Choroid plexus epithelial cell (primary cell): ENCODE measurements at regions not wholly inside any gene's neighbourhood (a gene's known extent, or its start where the extent isn't known, plus 50 kb on each side); places are given as distances from the start of the nearest gene placed in this dataset.

Experiments used
- DNase-seq: peaks from one replicate; pipeline ENCODE4 v3.0.0-alpha.2; 2010; ENCODE audit warnings: low read depth
- H3K4me3 ChIP-seq: 2 replicates; pipeline ENCODE4 v1.5.1; 2011; ENCODE audit warnings: low read depth, mild to moderate bottlenecking, control low read depth, low read length, moderate library complexity
- TF ChIP-seq, protein P1 (sequence below): conservative IDR thresholded peaks from 2 replicates; pipeline ENCODE4 v1.5.1; 2011; ENCODE audit warnings: low read depth, mild to moderate bottlenecking, control low read depth, inconsistent platforms, low read length, moderate library complexity

DNA sequence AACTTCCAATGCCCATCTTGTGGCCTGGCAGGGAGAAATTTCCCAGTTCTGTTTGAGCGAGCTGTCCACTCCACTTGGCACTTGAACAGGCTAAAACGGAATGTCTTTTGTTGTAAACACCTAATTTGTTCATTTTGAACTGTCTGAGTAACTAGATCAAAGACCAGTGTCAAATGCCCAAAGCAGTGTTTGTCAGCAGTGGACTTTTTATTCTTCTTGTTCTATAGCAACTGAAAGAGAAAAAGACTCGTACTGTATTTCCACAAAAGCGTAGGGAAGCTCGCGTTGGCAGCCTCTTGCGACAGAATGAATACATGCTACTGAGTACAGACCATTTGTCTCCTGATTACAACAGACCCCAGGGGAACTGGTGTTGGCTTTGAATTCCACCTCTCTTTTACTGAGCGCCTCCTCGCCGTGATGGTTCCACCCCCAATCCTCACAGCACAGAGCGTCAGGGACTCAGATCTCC is 601.8 kb upstream of the ZNF608 start:
- DNase-seq, result peak; percentile 36
- H3K4me3 ChIP-seq, result no peak overlapping the region
- TF ChIP-seq, protein P1, sequence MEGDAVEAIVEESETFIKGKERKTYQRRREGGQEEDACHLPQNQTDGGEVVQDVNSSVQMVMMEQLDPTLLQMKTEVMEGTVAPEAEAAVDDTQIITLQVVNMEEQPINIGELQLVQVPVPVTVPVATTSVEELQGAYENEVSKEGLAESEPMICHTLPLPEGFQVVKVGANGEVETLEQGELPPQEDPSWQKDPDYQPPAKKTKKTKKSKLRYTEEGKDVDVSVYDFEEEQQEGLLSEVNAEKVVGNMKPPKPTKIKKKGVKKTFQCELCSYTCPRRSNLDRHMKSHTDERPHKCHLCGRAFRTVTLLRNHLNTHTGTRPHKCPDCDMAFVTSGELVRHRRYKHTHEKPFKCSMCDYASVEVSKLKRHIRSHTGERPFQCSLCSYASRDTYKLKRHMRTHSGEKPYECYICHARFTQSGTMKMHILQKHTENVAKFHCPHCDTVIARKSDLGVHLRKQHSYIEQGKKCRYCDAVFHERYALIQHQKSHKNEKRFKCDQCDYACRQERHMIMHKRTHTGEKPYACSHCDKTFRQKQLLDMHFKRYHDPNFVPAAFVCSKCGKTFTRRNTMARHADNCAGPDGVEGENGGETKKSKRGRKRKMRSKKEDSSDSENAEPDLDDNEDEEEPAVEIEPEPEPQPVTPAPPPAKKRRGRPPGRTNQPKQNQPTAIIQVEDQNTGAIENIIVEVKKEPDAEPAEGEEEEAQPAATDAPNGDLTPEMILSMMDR, result no peak

DNA sequence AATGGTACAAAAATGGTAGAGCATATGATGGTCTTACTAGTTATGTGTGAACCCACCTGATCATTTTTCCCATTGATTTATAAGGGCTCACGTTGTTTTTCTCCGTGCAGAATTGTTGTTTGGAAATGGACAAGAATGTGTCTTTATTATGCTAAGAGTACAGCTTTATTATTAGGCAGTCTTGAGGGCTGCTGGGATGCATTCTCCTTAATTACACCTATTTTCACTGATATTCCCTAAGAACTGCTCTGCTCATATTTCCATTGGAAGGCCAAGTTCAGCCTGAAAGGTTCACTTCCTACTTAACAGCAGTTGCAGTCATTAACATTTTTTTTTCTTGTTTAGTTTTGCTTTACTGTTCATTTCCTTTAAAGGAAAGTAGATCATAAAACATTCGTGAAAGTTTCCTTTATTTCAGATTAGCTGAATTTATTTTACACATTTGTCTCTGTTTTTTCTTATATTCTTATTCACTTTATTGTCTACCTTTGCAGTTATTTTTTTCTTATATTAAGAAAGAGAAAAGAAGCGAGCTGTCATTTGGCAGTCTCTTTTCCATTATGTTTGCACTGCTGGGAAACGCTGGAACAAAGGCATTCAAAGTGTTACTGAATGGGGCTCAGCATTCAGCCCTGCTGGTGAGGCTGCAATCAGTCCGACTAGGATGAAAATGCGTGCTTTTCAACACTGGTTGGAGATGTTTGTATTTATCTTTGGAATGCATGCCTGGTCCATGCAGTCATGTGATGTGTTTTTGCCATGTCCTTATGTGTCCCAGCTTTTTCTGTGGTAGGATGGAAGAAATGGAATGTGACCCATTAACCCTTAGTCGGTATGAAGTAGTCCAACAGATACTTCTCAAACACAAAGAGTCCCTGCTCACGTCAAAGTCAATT is 602.7 kb upstream of the ZNF608 start:
- no peak overlapping the region for H3K4me3 ChIP-seq
- peak; percentile 69 for DNase-seq
- TF ChIP-seq, protein P1, result peak; percentile 40

DNA sequence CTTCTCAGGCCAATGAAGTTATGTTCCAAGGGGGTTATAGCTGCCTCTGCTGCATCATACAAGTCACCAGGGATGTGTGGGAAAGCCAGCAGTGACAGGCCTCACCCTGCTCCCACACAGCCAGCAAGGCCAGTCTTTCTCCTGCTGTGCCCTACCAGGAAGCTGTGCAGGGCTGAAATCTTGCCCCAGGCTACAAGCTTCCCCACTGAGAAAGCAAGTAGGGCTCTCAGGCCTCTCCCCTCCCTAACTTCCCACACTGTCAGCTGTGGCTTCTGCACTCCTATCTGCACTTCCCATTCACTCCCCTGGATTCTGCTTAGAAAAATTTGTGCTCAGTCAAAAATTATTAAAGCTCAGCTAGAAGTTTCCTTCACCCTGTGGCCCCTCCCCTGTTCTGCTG is 611.2 kb upstream of the ZNF608 start:
- H3K4me3 ChIP-seq, result no peak overlapping the region
- no peak for DNase-seq
- TF ChIP-seq, protein P1, result no peak

DNA sequence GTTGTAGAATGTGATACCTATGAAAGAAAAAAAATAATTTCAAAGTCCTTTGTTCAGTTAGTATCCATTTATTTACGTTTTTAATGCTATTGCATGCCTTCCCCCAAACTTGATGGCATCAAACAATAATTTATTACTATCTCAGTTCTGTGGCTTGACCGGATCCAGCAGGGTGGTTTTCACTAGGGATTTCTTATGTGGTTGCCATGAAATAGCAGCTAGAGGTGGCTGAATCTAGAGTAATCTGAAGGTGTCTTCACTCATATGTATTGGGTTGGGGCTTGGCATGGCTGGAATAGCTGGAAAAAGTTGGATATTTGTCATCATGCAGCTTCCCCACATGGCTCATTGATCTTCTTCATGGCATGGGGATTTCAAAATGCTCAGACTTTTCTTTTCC is 619.3 kb upstream of the ZNF608 start:
- TF ChIP-seq, protein P1, result no peak
- DNase-seq, result no peak
- no peak overlapping the region for H3K4me3 ChIP-seq

DNA sequence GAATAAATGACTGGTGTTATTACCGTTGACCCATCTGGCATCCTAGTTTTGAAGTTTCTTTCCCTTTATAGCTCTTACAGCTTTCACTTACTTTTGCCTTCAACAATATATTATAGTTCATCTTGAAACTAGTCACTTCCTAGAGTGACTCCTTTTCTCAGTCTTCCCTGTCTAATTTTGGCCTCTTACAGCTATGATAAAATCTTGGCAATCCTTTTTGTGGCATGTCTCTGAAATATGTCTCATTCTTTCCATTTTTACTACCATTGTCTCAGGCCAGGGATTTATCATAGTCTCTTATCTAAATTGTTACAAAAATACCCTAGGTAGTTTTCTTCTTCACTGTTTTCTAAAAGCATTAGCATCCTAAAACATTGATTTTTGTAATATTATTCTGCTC is 621.3 kb upstream of the ZNF608 start:
- DNase-seq, result no peak
- H3K4me3 ChIP-seq, result no peak overlapping the region
- TF ChIP-seq, protein P1, result no peak

DNA sequence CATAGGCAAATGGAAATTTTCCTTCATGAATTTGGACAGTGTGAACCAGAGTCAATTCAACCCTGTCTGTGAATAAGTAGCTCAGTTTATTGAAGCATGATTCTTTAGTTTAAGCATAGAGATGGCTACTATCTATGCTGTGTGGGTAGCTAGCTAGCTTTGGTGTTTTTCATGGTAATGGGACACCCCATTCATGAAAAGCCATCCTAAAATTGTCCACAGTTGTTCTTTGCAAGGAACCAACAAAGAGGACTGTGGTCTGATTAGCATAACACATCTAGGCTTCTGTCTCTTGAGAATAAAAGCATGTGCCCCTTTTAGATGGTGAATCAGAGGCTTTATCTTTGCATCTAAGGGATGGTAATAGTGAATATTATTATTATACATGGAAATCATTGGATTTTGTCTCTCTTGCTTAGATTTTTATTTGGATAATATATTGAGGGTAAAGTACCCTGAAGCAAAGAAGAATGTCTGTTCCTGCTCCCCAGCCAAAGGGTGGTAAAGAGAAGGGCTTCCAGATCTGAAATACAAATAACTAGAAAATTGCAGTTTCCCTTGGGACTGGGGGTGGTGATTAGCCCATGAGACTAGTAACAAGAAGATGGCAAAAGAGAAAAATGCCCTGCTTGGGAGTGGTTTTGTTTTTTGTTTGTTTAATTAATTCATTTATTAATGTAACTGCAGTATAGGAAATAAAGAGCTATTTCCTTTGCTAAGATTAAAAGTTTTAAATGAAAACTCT is 624.2 kb upstream of the ZNF608 start:
- TF ChIP-seq, protein P1, result no peak
- no peak overlapping the region for H3K4me3 ChIP-seq
- DNase-seq, result no peak
